Activated naive CD8-positive, alpha-beta T cell treated with anti-CD3 and anti-CD28 coated beads, Interleukin-2, amount 10 ng/mL, durations not matched to agents 7 days and 5 days (primary cell): ENCODE measurements at regions not wholly inside any gene's neighbourhood (a gene's known extent, or its start where the extent isn't known, plus 50 kb on each side); places are given as distances from the start of the nearest gene placed in this dataset.

Experiments
- ATAC-seq: fragments of 150-1000 bp; cut with Tn5 transposase; one replicate; pipeline ENCODE4 v1.10.0; 2021; ENCODE audit warnings: low read depth, moderate library complexity
- POLR2A ChIA-PET: fragments of 350-600 bp; sonication (Branson Sonifier 250); formaldehyde crosslinking; loops from one replicate; lab custom pipeline; 2021; ENCODE audit warnings: antibody characterized with exemption; lab: Charles Lee
- DNase-seq: peaks from one replicate; pipeline ENCODE4 v3.0.0; 2021
- H3K27ac Mint-ChIP-seq: one replicate; pipeline ENCODE4 v1.8.0; 2022; ENCODE audit warnings: mild to moderate bottlenecking, mixed read lengths
- H3K27me3 Mint-ChIP-seq: one replicate; pipeline ENCODE4 v1.8.0; 2022; ENCODE audit warnings: mild to moderate bottlenecking, moderate library complexity, mixed read lengths
- H3K36me3 Mint-ChIP-seq: one replicate; pipeline ENCODE4 v1.8.0; 2021; ENCODE audit warnings: mild to moderate bottlenecking, mixed read lengths
- H3K4me1 Mint-ChIP-seq: one replicate; pipeline ENCODE4 v1.8.0; 2021; ENCODE audit warnings: mixed read lengths
- H3K4me3 Mint-ChIP-seq: one replicate; pipeline ENCODE4 v1.8.0; 2022; ENCODE audit warnings: mild to moderate bottlenecking, moderate library complexity, mixed read lengths
- H3K9me3 Mint-ChIP-seq: one replicate; pipeline ENCODE4 v1.8.0; 2021; ENCODE audit warnings: mixed read lengths

GRCh38 chr6:16921399-16922110 lies 160.3 kb upstream of the ATXN1 start:
- ATAC-seq (no peak), DNase-seq (no peak)
- Mint-ChIP-seq H3K4me3 (no peak overlapping the region), H3K4me1 (no peaks in the 10 kb centered on the region), H3K27me3 (peaks cover 21% of the 10 kb centered on the region), H3K27ac (no peak overlapping the region), H3K9me3 (no peaks in the 10 kb centered on the region), H3K36me3 (no peaks in the 10 kb centered on the region)
- POLR2A ChIA-PET = no interaction called here

DNA sequence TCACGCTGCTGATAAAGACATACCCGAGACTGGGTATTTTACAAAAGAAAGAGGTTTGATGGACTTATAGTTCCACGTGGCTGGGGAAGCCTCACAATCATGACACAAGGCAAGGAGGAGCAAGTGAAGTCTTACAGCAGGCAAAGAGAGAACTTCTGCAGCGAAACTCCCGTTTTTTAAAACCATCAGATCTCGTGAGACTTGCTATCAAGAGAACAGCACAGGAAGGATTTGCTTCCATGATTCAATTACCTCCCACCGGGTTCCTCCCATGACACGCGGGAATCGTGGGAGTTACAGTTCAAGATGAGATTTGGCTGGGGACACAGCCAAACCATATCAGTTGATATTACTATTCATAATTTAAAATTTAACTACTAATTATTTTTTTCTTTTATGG lies 157.3 kb upstream of the ATXN1 start:
- no peak for DNase-seq
- no peak overlapping the region for H3K27ac Mint-ChIP-seq
- H3K4me1 Mint-ChIP-seq = no peaks in the 10 kb centered on the region
- ATAC-seq = no peak
- no peaks in the 10 kb centered on the region for H3K36me3 Mint-ChIP-seq
- peaks cover 15% of the 10 kb centered on the region for H3K27me3 Mint-ChIP-seq
- H3K4me3 Mint-ChIP-seq = no peak overlapping the region
- POLR2A ChIA-PET = no interaction called here
- peaks cover 2% of the 10 kb centered on the region for H3K9me3 Mint-ChIP-seq

DNA sequence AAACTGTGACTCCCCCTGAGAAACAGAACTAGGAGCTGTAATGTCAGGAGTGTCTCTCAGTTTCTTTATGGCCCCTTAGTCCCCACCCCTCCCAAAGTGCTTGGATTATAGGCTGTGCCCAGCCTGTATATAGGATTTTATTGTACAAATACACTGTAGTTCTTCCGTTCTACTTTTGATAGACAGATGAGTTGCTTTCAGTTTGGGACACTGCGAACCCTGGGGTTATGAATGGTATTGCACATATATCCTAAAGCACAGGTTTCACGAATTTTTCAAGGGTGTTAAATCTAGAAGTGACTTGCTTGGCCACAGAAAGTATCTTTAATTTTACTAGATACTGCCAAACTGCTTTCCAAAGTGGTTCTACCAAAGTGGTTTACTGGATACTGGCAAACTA lies 152.9 kb upstream of the ATXN1 start:
- Mint-ChIP-seq H3K4me1 (no peaks in the 10 kb centered on the region), H3K4me3 (no peak overlapping the region), H3K9me3 (peaks cover 2% of the 10 kb centered on the region), H3K27me3 (peaks cover 11% of the 10 kb centered on the region), H3K27ac (no peak overlapping the region), H3K36me3 (no peaks in the 10 kb centered on the region)
- POLR2A ChIA-PET = no interaction called here
- ATAC-seq (no peak), DNase-seq (no peak)

- Mint-ChIP-seq H3K4me3 (no peak overlapping the region), H3K27me3 (peaks cover 11% of the 10 kb centered on the region), H3K27ac (no peak overlapping the region)
Measured at GRCh38 chr6:16912756-16913155, 151.5 kb upstream of the ATXN1 start.

DNA sequence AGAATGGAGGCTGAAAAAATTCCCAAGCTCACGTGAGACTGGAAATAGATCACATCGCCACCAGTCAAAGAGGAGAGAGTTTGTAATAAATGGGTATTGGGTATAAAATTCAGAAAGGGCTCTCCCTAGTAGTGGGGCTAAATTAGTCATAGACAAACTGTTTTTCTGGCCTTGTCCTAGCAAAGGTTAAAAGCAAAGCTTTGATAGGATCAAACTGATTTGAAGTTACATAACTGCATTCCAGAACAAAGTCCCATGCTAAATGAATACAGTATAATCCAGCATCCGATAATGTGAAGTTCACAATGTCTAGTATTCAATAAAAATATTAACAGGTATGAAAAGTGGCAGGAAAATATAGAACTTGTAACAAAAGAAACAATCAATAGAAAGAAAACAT lies 149.8 kb upstream of the ATXN1 start:
- peaks cover 13% of the 10 kb centered on the region for H3K27me3 Mint-ChIP-seq
- ATAC-seq (no peak), DNase-seq (no peak)
- peaks cover 2% of the 10 kb centered on the region for H3K9me3 Mint-ChIP-seq
- POLR2A ChIA-PET = no interaction called here
- H3K4me1 Mint-ChIP-seq = no peaks in the 10 kb centered on the region
- no peaks in the 10 kb centered on the region for H3K36me3 Mint-ChIP-seq
- no peak overlapping the region for H3K27ac Mint-ChIP-seq
- no peak overlapping the region for H3K4me3 Mint-ChIP-seq

More at GRCh38 chr6:16912756-16913155, 151.5 kb upstream of the ATXN1 start:
- ATAC-seq (no peak), DNase-seq (no peak)
- POLR2A ChIA-PET = no interaction called here
- Mint-ChIP-seq H3K36me3 (no peaks in the 10 kb centered on the region), H3K9me3 (peaks cover 2% of the 10 kb centered on the region), H3K4me1 (no peaks in the 10 kb centered on the region)

GRCh38 chr6:16909658-16910360 lies 148.5 kb upstream of the ATXN1 start:
- Mint-ChIP-seq H3K36me3 (no peaks in the 10 kb centered on the region), H3K27me3 (peaks cover 15% of the 10 kb centered on the region)

DNA sequence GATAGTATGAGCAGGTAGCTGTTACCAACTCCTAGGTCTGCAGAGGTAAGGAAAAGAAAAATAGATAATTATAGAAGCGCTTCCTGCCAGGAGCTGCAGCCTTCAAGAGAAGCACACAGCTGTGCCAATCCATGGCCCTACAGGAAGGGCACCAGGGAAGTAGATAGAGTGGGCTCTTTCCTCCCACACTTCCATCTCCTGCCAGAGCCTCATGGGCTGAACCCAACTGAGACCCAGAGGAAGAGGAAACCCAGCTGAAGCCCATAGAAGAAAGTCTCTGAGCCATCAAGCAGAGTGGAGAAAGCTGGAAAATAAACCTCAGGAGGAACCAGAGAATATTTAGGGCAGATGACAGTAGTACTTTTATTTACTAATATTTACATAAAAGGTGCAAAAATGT lies 146.7 kb upstream of the ATXN1 start:
- POLR2A ChIA-PET = no interaction called here
- Mint-ChIP-seq H3K27ac (no peak overlapping the region), H3K4me3 (no peak overlapping the region), H3K27me3 (peaks cover 17% of the 10 kb centered on the region), H3K36me3 (no peaks in the 10 kb centered on the region), H3K9me3 (no peaks in the 10 kb centered on the region), H3K4me1 (no peaks in the 10 kb centered on the region)
- no peak for ATAC-seq
- no peak for DNase-seq

More at GRCh38 chr6:16909658-16910360, 148.5 kb upstream of the ATXN1 start:
- peaks cover 2% of the 10 kb centered on the region for H3K9me3 Mint-ChIP-seq
- ATAC-seq = no peak
- POLR2A ChIA-PET = no interaction called here
- no peaks in the 10 kb centered on the region for H3K4me1 Mint-ChIP-seq
- no peak overlapping the region for H3K4me3 Mint-ChIP-seq
- H3K27ac Mint-ChIP-seq = no peak overlapping the region
- no peak for DNase-seq

- Mint-ChIP-seq H3K4me1 (no peaks in the 10 kb centered on the region), H3K27me3 (peaks cover 19% of the 10 kb centered on the region), H3K36me3 (no peaks in the 10 kb centered on the region), H3K27ac (no peak overlapping the region), H3K4me3 (no peak overlapping the region), H3K9me3 (no peaks in the 10 kb centered on the region)
- POLR2A ChIA-PET = no interaction called here
- no peak for ATAC-seq
- DNase-seq = no peak
Measured at GRCh38 chr6:16904957-16905356, 143.7 kb upstream of the ATXN1 start.

DNA sequence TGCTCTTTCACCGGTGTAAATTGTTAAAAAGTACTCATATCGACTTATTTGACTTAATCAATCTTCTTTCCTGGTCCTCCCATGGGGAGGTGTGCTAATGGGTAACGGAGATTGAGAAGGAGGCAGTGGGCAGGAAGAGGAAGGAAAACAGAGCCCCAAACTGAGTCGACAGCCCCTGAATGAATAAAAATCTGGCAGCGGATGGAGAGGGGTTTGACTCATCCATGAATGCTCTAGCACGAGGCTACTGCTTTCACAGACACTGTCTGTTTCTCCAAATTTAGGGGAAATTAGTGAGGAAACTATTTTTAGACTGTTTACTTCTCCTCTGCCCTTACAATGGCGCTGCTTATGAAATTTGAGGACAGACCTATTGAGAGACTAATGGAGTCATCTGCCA lies 142.2 kb upstream of the ATXN1 start:
- no peak for ATAC-seq
- Mint-ChIP-seq H3K9me3 (no peaks in the 10 kb centered on the region), H3K4me1 (no peaks in the 10 kb centered on the region), H3K27ac (no peak overlapping the region), H3K36me3 (no peaks in the 10 kb centered on the region), H3K4me3 (no peak overlapping the region), H3K27me3 (peaks cover 19% of the 10 kb centered on the region)
- POLR2A ChIA-PET = no interaction called here
- no peak for DNase-seq

DNA sequence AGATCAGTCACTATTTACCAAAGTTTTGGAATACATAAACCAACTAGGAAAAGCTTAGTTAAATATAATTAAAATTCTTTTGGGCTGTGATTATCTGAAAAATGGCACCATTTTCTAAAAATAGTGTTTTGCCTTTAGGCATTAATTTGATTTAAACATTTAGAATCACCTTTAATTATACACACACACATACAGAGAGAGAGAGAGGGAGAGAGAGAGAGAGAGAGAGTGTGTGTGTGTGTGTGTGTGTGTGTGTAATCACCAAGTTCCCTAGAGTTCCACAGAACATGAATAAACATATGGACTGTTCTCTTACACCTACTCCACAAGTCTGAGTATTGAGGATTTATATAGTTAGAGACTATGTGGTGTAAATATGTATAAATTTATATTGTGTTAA lies 141.2 kb upstream of the ATXN1 start:
- peaks cover 15% of the 10 kb centered on the region for H3K27me3 Mint-ChIP-seq
- POLR2A ChIA-PET = no interaction called here
- DNase-seq = no peak
- H3K27ac Mint-ChIP-seq = no peak overlapping the region
- H3K36me3 Mint-ChIP-seq = no peaks in the 10 kb centered on the region
- H3K4me1 Mint-ChIP-seq = no peaks in the 10 kb centered on the region
- H3K4me3 Mint-ChIP-seq = no peak overlapping the region
- no peaks in the 10 kb centered on the region for H3K9me3 Mint-ChIP-seq
- ATAC-seq = no peak

- Mint-ChIP-seq H3K4me1 (no peaks in the 10 kb centered on the region), H3K27ac (no peak overlapping the region)
- no peak for ATAC-seq
Measured at GRCh38 chr6:16901782-16902181, 140.5 kb upstream of the ATXN1 start.

GRCh38 chr6:16901306-16901705 lies 140.0 kb upstream of the ATXN1 start:
- no peak for ATAC-seq
- Mint-ChIP-seq H3K9me3 (no peaks in the 10 kb centered on the region), H3K4me3 (no peak overlapping the region), H3K27ac (no peak overlapping the region), H3K36me3 (no peaks in the 10 kb centered on the region), H3K27me3 (peaks cover 13% of the 10 kb centered on the region), H3K4me1 (no peaks in the 10 kb centered on the region)
- no peak for DNase-seq
- POLR2A ChIA-PET = no interaction called here

More at GRCh38 chr6:16901782-16902181, 140.5 kb upstream of the ATXN1 start:
- POLR2A ChIA-PET = no interaction called here
- Mint-ChIP-seq H3K36me3 (no peaks in the 10 kb centered on the region), H3K27me3 (peaks cover 17% of the 10 kb centered on the region), H3K4me3 (no peak overlapping the region), H3K9me3 (no peaks in the 10 kb centered on the region)
- no peak for DNase-seq

DNA sequence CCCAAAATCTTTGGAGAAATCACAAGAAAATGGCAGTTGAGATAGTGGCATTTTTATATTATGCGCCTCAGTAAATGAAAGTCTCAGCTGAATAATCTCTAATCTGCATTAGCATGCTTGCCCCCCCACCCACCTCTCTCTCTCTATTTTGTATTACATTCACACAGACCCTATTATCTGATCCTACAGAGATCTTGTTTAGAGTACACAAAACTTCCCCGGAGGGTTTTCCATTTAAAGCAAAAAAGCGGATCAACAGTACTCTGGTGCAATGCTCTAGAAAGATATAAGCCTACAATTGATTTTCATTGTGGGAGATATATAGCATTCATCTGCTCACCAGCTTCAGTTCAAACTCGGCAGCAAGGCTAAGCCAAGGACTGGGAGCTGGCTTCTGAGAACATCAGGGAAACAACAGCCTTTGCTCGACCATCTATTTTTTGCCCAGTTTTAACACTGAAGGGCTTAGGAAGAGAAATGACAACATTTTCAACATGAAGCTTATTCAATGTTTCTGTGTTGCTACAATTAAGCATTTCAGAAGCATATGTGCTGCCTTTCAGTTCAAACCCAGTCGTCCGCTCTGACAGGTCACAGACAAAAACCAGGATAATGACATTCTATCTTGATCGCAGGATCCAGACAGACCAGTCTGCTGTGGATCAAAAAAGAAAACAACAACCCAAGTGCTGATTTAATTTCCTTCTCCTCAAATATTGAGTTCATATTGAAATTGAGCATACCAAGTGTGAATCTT lies 137.6 kb upstream of the ATXN1 start:
- POLR2A ChIA-PET = no interaction called here
- Mint-ChIP-seq H3K9me3 (no peaks in the 10 kb centered on the region), H3K36me3 (no peaks in the 10 kb centered on the region), H3K27me3 (peaks cover 9% of the 10 kb centered on the region), H3K4me3 (no peak overlapping the region), H3K27ac (no peak overlapping the region), H3K4me1 (no peaks in the 10 kb centered on the region)
- no peak for DNase-seq
- no peak for ATAC-seq

- POLR2A ChIA-PET = no interaction called here
- no peak overlapping the region for H3K4me3 Mint-ChIP-seq
- DNase-seq = no peak
Measured at GRCh38 chr6:16897669-16898068, 136.4 kb upstream of the ATXN1 start.

More at GRCh38 chr6:16897669-16898068, 136.4 kb upstream of the ATXN1 start:
- Mint-ChIP-seq H3K4me1 (no peaks in the 10 kb centered on the region), H3K36me3 (no peaks in the 10 kb centered on the region), H3K27me3 (peaks cover 9% of the 10 kb centered on the region), H3K9me3 (peaks cover 1% of the 10 kb centered on the region), H3K27ac (no peak overlapping the region)
- no peak for ATAC-seq
